Pancreas (tissue), 10 donors: ENCODE measurements at regions not wholly inside any gene's neighbourhood (a gene's known extent, or its start where the extent isn't known, plus 50 kb on each side); places are given as distances from the start of the nearest gene placed in this dataset.

ENCODE experiments used
- ATAC-seq, 4 donors: fragments of 200-7000 bp; cut with Tn5 transposase; one replicate each; pipeline versions ENCODE4 v1.8.0 to v1.9.1; 2020; ENCODE audit warnings: mild to moderate bottlenecking in 4 of 4, moderate library complexity in 4 of 4
- DNase-seq, 6 donors: peaks; one replicate each; pipeline ENCODE4 v3.0.0-alpha.2; 2020
- FAIRE-seq: peaks from 2 replicates; lab custom pipeline; 2012; peaks lifted over from hg19 to GRCh38; lab: Jason Lieb, UNC
- H3K27ac ChIP-seq, 4 donors: fragments of 200-600 bp; sonication (generic); 1 replicate in 3 of 4; 2 replicates in 1 of 4; pipeline versions ENCODE4 v1.5.0 to v1.8.0; 2020
- H3K27me3 ChIP-seq, 4 donors: fragments of 200-600 bp; one replicate each; pipeline ENCODE4 v1.8.0; 2021
- H3K36me3 ChIP-seq, 3 donors: fragments of 200-600 bp; sonication (generic) in 1 of 3; one replicate each; pipeline versions ENCODE4 v1.5.0 to v1.8.0; 2020 to 2021
- H3K4me1 ChIP-seq, 3 donors: fragments of 200-600 bp; one replicate each; pipeline ENCODE4 v1.8.0; 2021
- H3K4me3 ChIP-seq, 4 donors: fragments of 200-600 bp; sonication (generic) in 2 of 4; one replicate each; pipeline versions ENCODE4 v1.5.0 to v1.8.0; 2020 to 2021
- H3K9me3 ChIP-seq, 4 donors: fragments of 200-600 bp; one replicate each; pipeline ENCODE4 v1.8.0; 2021
- CTCF ChIP-seq, 4 donors: fragments of 200-600 bp; sonication (generic) in 3 of 4; IDR thresholded peaks; one replicate each; pipeline versions ENCODE4 v1.5.0 to v1.8.0; 2021; ENCODE audit warnings: antibody characterized with exemption in 4 of 4
- WGBS, 2 donors: extraction: QIAGEN DNeasy Blood & Tissue Kit; methylation state at CpG; one replicate each; pipeline ENCODE4 v1.1.7; 2013; 5-methylcytosine and 5-hydroxymethylcytosine counted together
- intact Hi-C, 3 donors: fragments of 100-400 bp; cut with DNase I; formaldehyde crosslinking; loops; one replicate each; pipeline versions ENCODE4 v1.11.1 to v1.14.2; 2022
- donor health status: healthy with polysubstance abuse.
- donor health status: DM: no; HTN: no; CAD: no; lungs with moderate emphysema.
- donor health status: DM: no; HTN: no; CAD: no.
- donor health status: control.
- donor health status: control.
- donor health status: Bipolar disorder and iron deficiency.
- donor health status: DM: yes; HTN: yes; CAD: no.
- donor health status: DM: no; HTN: no; CAD: no.
- donor health status: DM: no; HTN: no; CAD: no.
- donor health status: DM: yes; HTN: yes; CAD: no.

DNA sequence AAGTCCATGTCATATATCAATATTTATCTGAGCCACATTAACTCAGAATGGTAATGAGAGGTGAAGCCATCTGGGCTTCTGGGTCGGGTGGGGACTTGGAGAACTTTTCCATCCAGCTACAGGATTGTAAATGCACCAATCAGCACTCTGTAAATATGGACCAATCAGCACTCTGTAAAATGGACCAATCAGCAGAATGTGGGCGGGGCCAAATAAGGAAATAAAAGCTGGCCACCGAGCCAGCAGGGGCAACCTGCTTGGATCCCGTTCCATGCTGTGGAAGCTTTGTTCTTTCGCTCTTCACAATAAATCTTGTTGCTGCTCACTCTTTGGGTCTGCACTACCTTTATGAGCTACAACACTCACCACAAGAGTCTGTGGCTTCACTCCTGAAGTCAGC, 253.4 kb downstream of the JRKL start:
- TF ChIP-seq CTCF (IDR thresholded peaks at IDR 0.05) = no peak
- no peak overlapping the region for H3K4me3 ChIP-seq
- 70 to 76% methylated on average over 5 of the region's 5 CpGs for WGBS, 2 donors
- intact Hi-C loops = no loop called here
- FAIRE-seq = no peak
- H3K36me3 ChIP-seq = no peaks in the 10 kb centered on the region
- no peaks in the 10 kb centered on the region for H3K4me1 ChIP-seq
- H3K27me3 ChIP-seq = no peaks in the 10 kb centered on the region
- no peak for ATAC-seq
- H3K9me3 ChIP-seq = no peaks in the 10 kb centered on the region
- no peak for DNase-seq
- H3K27ac ChIP-seq = no peak overlapping the region

DNA sequence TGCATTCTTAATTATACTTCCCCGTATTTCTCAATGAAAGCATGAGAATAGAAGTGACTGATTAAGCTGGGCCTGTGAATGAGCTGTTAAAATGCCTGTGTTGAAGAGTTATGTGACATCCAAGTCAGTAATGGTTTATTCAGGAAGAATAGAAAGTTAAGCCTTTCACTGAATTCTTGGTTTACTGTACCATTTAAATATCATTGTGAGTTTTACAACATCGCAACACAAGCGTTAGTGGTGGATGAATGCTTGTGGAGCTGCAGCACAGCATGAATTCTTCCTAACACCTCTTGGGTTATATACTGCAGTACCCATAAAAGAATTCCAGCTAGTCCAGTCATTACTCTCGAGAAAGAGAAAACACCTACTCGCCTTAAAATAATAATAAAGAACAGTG, 257.8 kb downstream of the JRKL start:
- ATAC-seq = no peak
- no peak for DNase-seq
- intact Hi-C loops = no loop called here

DNA sequence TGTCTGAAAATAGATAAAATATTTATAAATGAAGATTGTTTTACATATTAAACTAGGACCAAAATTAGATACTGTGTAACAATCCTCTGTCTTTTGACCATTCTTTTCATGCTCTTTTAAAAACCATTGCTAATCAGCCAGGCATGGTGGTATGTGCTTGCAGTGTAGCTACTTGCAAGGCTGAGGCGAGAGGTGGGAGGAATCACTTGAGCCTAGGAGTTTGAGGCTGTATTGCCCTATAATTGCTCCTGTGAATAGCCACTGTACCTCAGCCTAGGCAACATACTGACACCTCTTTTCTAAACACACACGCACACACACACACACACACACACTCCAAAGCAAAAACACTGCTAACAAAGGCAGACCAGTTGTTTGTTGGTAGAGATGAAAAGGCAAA, 259.2 kb downstream of the JRKL start:
- WGBS, 2 donors = 49 to 63% methylated on average over 2 of the region's 2 CpGs
- no peak overlapping the region for H3K4me3 ChIP-seq
- no peak overlapping the region for H3K27ac ChIP-seq
- FAIRE-seq (no peak), ATAC-seq (no peak), DNase-seq (no peak)
- H3K27me3 ChIP-seq = no peaks in the 10 kb centered on the region
- H3K4me1 ChIP-seq = no peaks in the 10 kb centered on the region
- no peaks in the 10 kb centered on the region for H3K36me3 ChIP-seq
- no peak for TF ChIP-seq CTCF (IDR thresholded peaks at IDR 0.05)
- intact Hi-C loops = no loop called here
- H3K9me3 ChIP-seq = no peaks in the 10 kb centered on the region

More for the DNA sequence above, 257.8 kb downstream of the JRKL start:
- H3K4me1 ChIP-seq = no peaks in the 10 kb centered on the region
- H3K27ac ChIP-seq = no peak overlapping the region
- WGBS, 2 donors = 49 to 62% methylated on average over 5 of the region's 5 CpGs
- H3K9me3 ChIP-seq = no peaks in the 10 kb centered on the region
- no peak for TF ChIP-seq CTCF (IDR thresholded peaks at IDR 0.05)
- FAIRE-seq = no peak
- H3K4me3 ChIP-seq = no peak overlapping the region
- H3K36me3 ChIP-seq = no peaks in the 10 kb centered on the region
- no peaks in the 10 kb centered on the region for H3K27me3 ChIP-seq

DNA sequence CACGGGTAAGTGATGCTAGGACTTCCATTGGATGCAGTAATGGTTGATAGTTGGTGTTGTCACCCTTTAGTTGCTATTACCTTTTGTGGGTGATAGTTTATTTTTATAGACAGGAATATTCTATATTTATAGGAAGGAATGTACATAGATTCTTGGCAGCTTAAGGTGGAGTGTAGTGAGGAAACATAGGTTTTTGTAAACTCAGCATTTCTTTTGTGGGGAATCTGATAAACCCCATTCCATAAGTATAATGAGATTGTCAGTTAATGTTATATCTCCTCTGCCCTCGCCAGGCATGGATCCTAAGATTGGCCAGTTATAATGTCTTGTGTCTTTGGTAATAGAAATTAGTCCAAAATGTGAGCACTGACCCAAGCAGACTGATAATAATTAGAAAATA, 262.7 kb downstream of the JRKL start:
- no peak for DNase-seq
- intact Hi-C loops = no loop called here
- FAIRE-seq = no peak
- Histone ChIP-seq H3K27me3 (no peaks in the 10 kb centered on the region), H3K27ac (no peak overlapping the region), H3K9me3 (no peaks in the 10 kb centered on the region), H3K36me3 (no peaks in the 10 kb centered on the region), H3K4me3 (no peak overlapping the region), H3K4me1 (no peaks in the 10 kb centered on the region)
- no peak for ATAC-seq
- TF ChIP-seq CTCF (IDR thresholded peaks at IDR 0.05) = no peak
- 62 to 64% methylated on average over 2 of the region's 2 CpGs for WGBS, 2 donors

GRCh38 chr11:96655474-96655873, 265.7 kb downstream of the JRKL start:
- ATAC-seq (no peak), DNase-seq (no peak), FAIRE-seq (no peak)
- no peak overlapping the region for H3K4me3 ChIP-seq
- intact Hi-C loops = no loop called here
- no peak overlapping the region for H3K27ac ChIP-seq
- WGBS, 2 donors = 60 to 61% methylated on average over 2 of the region's 2 CpGs
- H3K36me3 ChIP-seq = no peaks in the 10 kb centered on the region
- no peaks in the 10 kb centered on the region for H3K9me3 ChIP-seq
- no peaks in the 10 kb centered on the region for H3K4me1 ChIP-seq
- TF ChIP-seq CTCF (IDR thresholded peaks at IDR 0.05) = no peak
- H3K27me3 ChIP-seq = no peaks in the 10 kb centered on the region
